GM18907 (cell line): ENCODE measurements at regions not wholly inside any gene's neighbourhood (a gene's known extent, or its start where the extent isn't known, plus 50 kb on each side); places are given as distances from the start of the nearest gene placed in this dataset.

Source experiments
- ATAC-seq: cut with Tn5 transposase; IDR thresholded peaks from one replicate; pipeline ENCODE4 v1.9.1; 2021; ENCODE audit warnings: mild to moderate bottlenecking, moderate library complexity; ENCODE audit not compliant: unreplicated experiment

GRCh38 chr4:187215438-187215837, 491.8 kb upstream of the FAT1 start:
- ATAC-seq: no peak

GRCh38 chr4:187218705-187219245, 495.1 kb upstream of the FAT1 start:
- ATAC-seq: no peak

GRCh38 chr4:187224560-187224959, 500.9 kb upstream of the FAT1 start:
- ATAC-seq: no peak

GRCh38 chr4:187227907-187228704, 504.4 kb upstream of the FAT1 start:
- no peak for ATAC-seq

- ATAC-seq: no peak
Measured at GRCh38 chr4:187232196-187232595, 508.5 kb upstream of the FAT1 start.

- ATAC-seq: no peak
Measured at GRCh38 chr4:187232796-187233195, 509.1 kb upstream of the FAT1 start.

- ATAC-seq: no peak
Measured at GRCh38 chr4:187235456-187236170, 512.0 kb upstream of the FAT1 start.

GRCh38 chr4:187236209-187236890, 512.7 kb upstream of the FAT1 start:
- no peak for ATAC-seq

GRCh38 chr4:187238646-187239045, 515.0 kb upstream of the FAT1 start:
- ATAC-seq: no peak

GRCh38 chr4:187251896-187252295, 528.2 kb upstream of the FAT1 start:
- no peak for ATAC-seq

- ATAC-seq: no peak
Measured at GRCh38 chr4:187256897-187257296, 533.2 kb upstream of the FAT1 start.

- no peak for ATAC-seq
Measured at GRCh38 chr4:187258651-187259401, 535.2 kb upstream of the FAT1 start.

- no peak for ATAC-seq
Measured at GRCh38 chr4:187268940-187269339, 545.3 kb upstream of the FAT1 start.

GRCh38 chr4:187270154-187270553, 546.5 kb upstream of the FAT1 start:
- ATAC-seq: no peak

- no peak for ATAC-seq
Measured at GRCh38 chr4:187271848-187272247, 548.2 kb upstream of the FAT1 start.

- ATAC-seq: no peak
Measured at GRCh38 chr4:187274153-187274552, 550.5 kb upstream of the FAT1 start.

GRCh38 chr4:187276736-187277408, 553.2 kb upstream of the FAT1 start:
- ATAC-seq: no peak

GRCh38 chr4:187283201-187283955, 559.7 kb upstream of the FAT1 start:
- no peak for ATAC-seq

- no peak for ATAC-seq
Measured at GRCh38 chr4:187286525-187286924, 562.9 kb upstream of the FAT1 start.

- no peak for ATAC-seq
Measured at GRCh38 chr4:187289371-187289770, 565.7 kb upstream of the FAT1 start.
